Nephron (organoid): ENCODE measurements at regions not wholly inside any gene's neighbourhood (a gene's known extent, or its start where the extent isn't known, plus 50 kb on each side); places are given as distances from the start of the nearest gene placed in this dataset.

Source experiments
- H3K27ac Mint-ChIP-seq, 3 experiments: 2 replicates each; pipeline ENCODE4 v1.8.0; 2020; ENCODE audit warnings: mixed read lengths in 3 of 3, mild to moderate bottlenecking in 2 of 3, moderate library complexity in 1 of 3
- H3K27me3 Mint-ChIP-seq: 2 replicates; pipeline ENCODE4 v1.8.0; 2021; ENCODE audit warnings: low read depth, mild to moderate bottlenecking, moderate library complexity, mixed read lengths
- H3K36me3 Mint-ChIP-seq: 2 replicates; pipeline ENCODE4 v1.8.0; 2020; ENCODE audit warnings: low read depth, mixed read lengths
- H3K4me1 Mint-ChIP-seq: 2 replicates; pipeline ENCODE4 v1.8.0; 2020; ENCODE audit warnings: mixed read lengths
- H3K4me3 Mint-ChIP-seq, 3 experiments: 2 replicates each; pipeline ENCODE4 v1.8.0; 2020; ENCODE audit warnings: mild to moderate bottlenecking in 3 of 3, mixed read lengths in 3 of 3, moderate library complexity in 2 of 3
- H3K9me3 Mint-ChIP-seq: 2 replicates; pipeline ENCODE4 v1.8.0; 2020; ENCODE audit warnings: mixed read lengths
- TF ChIP-seq, protein P1 (sequence below), 3 experiments: fragments of 200-600 bp; sonication (generic); IDR thresholded peaks; one replicate each; pipeline ENCODE4 v1.5.0; 2021; ENCODE audit warnings: antibody characterized with exemption in 3 of 3; ENCODE audit not compliant: unreplicated experiment in 3 of 3

DNA sequence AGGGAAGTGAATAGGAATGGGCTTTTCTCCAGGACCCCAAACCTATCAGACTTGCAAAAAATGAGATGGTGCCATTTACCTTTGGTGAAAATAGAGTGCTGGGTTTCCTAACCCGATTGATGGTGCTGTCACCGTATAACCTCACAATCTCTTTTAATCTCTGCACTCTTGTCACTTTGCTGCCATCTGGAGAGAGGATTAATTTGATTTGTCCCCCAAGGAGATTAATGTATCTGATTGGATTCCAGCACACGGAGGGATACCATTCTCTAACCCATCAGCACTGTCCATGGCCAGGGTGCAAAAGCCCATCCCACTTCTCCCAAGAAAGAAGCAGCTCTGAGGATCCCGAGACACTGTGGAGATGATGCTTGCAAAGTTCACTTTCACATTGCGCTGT lies 86.3 kb upstream of the NFE2L3 start:
- H3K27ac Mint-ChIP-seq = no peak overlapping the region
- H3K4me3 Mint-ChIP-seq = no peak overlapping the region
- peaks cover 11% of the 10 kb centered on the region for H3K4me1 Mint-ChIP-seq
- TF ChIP-seq, protein P1, sequence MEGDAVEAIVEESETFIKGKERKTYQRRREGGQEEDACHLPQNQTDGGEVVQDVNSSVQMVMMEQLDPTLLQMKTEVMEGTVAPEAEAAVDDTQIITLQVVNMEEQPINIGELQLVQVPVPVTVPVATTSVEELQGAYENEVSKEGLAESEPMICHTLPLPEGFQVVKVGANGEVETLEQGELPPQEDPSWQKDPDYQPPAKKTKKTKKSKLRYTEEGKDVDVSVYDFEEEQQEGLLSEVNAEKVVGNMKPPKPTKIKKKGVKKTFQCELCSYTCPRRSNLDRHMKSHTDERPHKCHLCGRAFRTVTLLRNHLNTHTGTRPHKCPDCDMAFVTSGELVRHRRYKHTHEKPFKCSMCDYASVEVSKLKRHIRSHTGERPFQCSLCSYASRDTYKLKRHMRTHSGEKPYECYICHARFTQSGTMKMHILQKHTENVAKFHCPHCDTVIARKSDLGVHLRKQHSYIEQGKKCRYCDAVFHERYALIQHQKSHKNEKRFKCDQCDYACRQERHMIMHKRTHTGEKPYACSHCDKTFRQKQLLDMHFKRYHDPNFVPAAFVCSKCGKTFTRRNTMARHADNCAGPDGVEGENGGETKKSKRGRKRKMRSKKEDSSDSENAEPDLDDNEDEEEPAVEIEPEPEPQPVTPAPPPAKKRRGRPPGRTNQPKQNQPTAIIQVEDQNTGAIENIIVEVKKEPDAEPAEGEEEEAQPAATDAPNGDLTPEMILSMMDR (IDR thresholded peaks at IDR 0.05; ENCODE audit: unreplicated experiment in 3 of 3) = no peak
- H3K27me3 Mint-ChIP-seq = peaks cover 6% of the 10 kb centered on the region
- H3K36me3 Mint-ChIP-seq = no peaks in the 10 kb centered on the region
- H3K9me3 Mint-ChIP-seq = no peaks in the 10 kb centered on the region

DNA sequence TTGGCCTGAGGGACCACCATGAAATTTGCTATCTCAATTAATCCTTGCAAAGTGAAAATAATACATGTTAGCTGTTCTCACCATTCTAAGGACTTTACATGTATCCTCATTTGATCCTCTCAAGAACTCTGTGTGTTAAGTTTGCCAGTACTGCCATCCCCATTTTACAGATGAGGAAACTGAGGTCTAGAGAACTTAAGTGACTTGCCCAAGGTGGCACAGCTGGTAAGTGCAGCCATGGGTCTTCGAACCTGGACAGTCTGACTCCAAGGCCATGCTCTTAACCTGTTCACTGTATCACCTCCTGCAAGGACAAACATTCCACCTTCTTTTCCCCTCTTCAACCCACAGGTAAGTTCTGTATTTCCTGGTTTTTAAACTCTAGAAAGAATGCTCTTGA lies 85.3 kb upstream of the NFE2L3 start:
- Mint-ChIP-seq H3K4me3 (no peak overlapping the region), H3K9me3 (no peaks in the 10 kb centered on the region), H3K36me3 (no peaks in the 10 kb centered on the region), H3K27me3 (peaks cover 6% of the 10 kb centered on the region), H3K27ac (no peak overlapping the region), H3K4me1 (peaks cover under 1% of the 10 kb centered on the region)
- TF ChIP-seq, protein P1 (IDR thresholded peaks at IDR 0.05; ENCODE audit: unreplicated experiment in 3 of 3) = no peak

DNA sequence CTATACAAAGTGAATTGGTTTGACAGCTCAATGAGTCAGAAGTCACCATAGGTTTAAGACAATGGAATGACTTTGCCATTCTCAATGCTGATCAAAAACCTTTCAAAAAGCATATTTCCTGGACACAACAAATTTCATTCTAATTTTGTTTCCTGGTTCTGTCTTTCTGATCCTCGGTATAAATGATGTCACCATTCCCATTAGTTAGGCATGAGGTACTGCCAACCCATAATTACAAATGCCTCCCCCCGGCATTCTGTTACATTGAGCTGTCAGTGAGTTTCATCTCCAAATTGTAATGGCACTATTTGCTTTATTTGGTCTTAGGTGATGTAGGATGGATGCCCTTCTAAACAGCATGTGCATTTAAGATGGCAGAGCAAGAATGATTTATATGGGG lies 81.7 kb upstream of the NFE2L3 start:
- Mint-ChIP-seq H3K36me3 (no peaks in the 10 kb centered on the region), H3K4me1 (peaks cover 16% of the 10 kb centered on the region), H3K4me3 (no peak overlapping the region), H3K9me3 (no peaks in the 10 kb centered on the region), H3K27me3 (peaks cover 11% of the 10 kb centered on the region), H3K27ac (no peak overlapping the region)
- TF ChIP-seq, protein P1 (IDR thresholded peaks at IDR 0.05; ENCODE audit: unreplicated experiment in 3 of 3) = no peak

DNA sequence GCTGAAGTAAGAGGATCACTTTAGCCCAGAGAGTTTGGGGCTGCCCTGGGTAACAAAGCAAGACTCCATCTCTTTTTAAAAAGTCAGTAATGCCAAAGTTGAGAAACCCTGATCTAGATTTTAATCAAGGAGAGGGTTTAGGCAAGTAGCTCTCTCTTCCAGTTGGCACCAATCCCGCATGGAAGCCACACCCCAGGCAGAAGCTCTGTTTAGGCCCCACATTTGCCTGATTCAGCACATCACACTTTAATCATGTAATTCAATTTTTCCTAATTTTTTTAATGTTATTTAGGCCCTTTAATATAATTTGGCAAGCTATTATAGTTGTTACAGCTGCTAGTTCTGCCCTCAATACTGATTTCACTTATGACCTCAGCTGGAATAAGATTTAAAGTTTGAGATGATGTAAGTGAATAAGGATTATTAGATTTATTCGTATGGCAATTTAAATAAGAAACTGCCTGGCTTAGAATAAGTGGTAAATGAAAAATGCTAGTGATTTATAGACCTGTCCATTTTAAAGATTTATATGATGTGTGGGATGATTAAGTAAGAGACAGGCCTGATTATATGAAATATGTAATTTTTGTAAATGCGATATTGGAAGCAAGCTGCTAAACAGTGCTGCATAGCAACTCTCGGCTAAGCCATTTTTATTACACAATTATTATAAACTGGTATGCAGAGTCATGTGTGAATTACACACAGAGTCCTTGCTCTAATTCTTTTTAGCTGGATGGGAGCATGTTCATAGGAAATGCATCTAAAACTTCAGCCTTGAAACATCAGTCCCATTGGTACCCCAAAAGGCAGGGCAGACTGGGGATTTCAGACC lies 80.2 kb upstream of the NFE2L3 start:
- Mint-ChIP-seq H3K27ac (peak overlapping the region in 1 of 3 experiments; percentile 6), H3K4me1 (peaks cover 16% of the 10 kb centered on the region), H3K27me3 (peaks cover 4% of the 10 kb centered on the region), H3K9me3 (no peaks in the 10 kb centered on the region), H3K36me3 (no peaks in the 10 kb centered on the region), H3K4me3 (no peak overlapping the region)
- TF ChIP-seq, protein P1 (IDR thresholded peaks at IDR 0.05; ENCODE audit: unreplicated experiment in 3 of 3) = no peak

DNA sequence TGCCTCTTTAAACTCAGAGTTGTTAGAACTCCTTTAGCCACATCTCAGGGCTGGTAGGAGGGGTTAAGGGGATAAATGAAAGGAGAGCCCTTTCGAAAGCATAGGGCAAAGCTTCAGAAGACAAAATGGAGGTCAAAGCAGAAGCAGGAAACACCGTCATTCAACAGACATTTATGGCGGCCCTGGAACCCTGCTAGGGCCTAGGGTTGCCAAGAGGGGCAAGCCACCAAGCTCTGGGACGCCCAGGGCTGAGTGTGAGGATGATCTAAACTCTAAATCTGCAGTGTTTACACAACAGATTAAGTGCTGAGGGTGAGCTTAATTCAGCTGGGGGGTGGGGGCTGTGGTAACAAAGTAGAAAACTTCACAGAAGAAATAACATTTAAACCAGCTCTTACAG lies 79.0 kb upstream of the NFE2L3 start:
- peak overlapping the region in 2 of 3 experiments; percentile 32 to 40 for H3K27ac Mint-ChIP-seq
- H3K27me3 Mint-ChIP-seq = peaks cover 4% of the 10 kb centered on the region
- TF ChIP-seq, protein P1 (IDR thresholded peaks at IDR 0.05; ENCODE audit: unreplicated experiment in 3 of 3) = no peak
- H3K36me3 Mint-ChIP-seq = no peaks in the 10 kb centered on the region
- peaks cover 16% of the 10 kb centered on the region for H3K4me1 Mint-ChIP-seq
- H3K9me3 Mint-ChIP-seq = no peaks in the 10 kb centered on the region
- H3K4me3 Mint-ChIP-seq = no peak overlapping the region

DNA sequence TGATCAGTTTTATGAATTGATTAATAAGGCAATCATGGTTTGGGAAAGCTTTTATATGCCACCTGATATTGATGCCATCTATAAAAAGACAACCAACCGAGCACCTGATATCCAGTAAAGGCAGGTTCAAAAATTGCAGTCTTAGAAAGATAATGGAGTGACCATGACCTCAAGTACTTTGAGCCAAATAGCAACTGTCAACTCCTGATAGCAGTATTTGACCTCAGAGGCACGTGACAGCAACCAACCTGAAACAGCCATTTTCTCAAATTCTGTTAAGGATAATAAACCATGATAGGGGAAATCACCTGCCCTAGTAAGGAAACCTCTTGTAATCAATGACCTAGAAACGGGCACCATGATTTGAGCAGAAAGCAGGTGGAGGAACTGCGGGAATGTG lies 77.1 kb upstream of the NFE2L3 start:
- Mint-ChIP-seq H3K36me3 (no peaks in the 10 kb centered on the region), H3K27ac (no peak overlapping the region)
- TF ChIP-seq, protein P1 (IDR thresholded peaks at IDR 0.05; ENCODE audit: unreplicated experiment in 3 of 3) = no peak

More for the DNA sequence above, 77.1 kb upstream of the NFE2L3 start:
- Mint-ChIP-seq H3K4me3 (no peak overlapping the region), H3K27me3 (peaks cover 10% of the 10 kb centered on the region), H3K9me3 (no peaks in the 10 kb centered on the region), H3K4me1 (peaks cover 23% of the 10 kb centered on the region)
